SK-N-MC (cell line): ENCODE measurements at regions not wholly inside any gene's neighbourhood (a gene's known extent, or its start where the extent isn't known, plus 50 kb on each side); places are given as distances from the start of the nearest gene placed in this dataset.

ENCODE experiments used
- EZH2 ChIP-seq: fragments of 200-600 bp; sonication (generic); IDR thresholded peaks from one replicate; pipeline ENCODE4 v1.6.1; 2017; ENCODE audit warnings: antibody characterized with exemption
- POLR2AphosphoS5 ChIP-seq: IDR thresholded peaks from 2 replicates; pipeline ENCODE4 v1.6.1; 2012; ENCODE audit warnings: mild to moderate bottlenecking, low read depth, low read length, borderline replicate concordance

GRCh38 chr11:26849036-26849435, 127.2 kb upstream of the SLC5A12 start:
- TF ChIP-seq EZH2 (no peak), POLR2AphosphoS5 (no peak)
